Progenitor cell of endocrine pancreas (in vitro differentiated cells): ENCODE measurements at regions not wholly inside any gene's neighbourhood (a gene's known extent, or its start where the extent isn't known, plus 50 kb on each side); places are given as distances from the start of the nearest gene placed in this dataset.
"Not testable (repeated sequence)": the region's sequence is repeated elsewhere in the genome, so short reads cannot be mapped to it uniquely, and the experiment has no call there.

Source experiments
- DNase-seq: peaks from one replicate; pipeline ENCODE4 v3.0.0; 2021; ENCODE audit warnings: low spot score; ENCODE audit not compliant: unreplicated experiment
- H3K27ac Mint-ChIP-seq: 2 replicates; pipeline ENCODE4 v1.8.0; 2021; ENCODE audit warnings: mild to moderate bottlenecking, moderate library complexity, mixed read lengths
- H3K27me3 Mint-ChIP-seq: 2 replicates; pipeline ENCODE4 v1.8.0; 2021; ENCODE audit warnings: mixed read lengths
- H3K36me3 Mint-ChIP-seq: 2 replicates; pipeline ENCODE4 v1.8.0; 2022; ENCODE audit warnings: mixed read lengths; ENCODE audit not compliant: insufficient read depth
- H3K4me1 Mint-ChIP-seq: 2 replicates; pipeline ENCODE4 v1.8.0; 2021; ENCODE audit warnings: low read depth, mixed read lengths
- H3K4me3 Mint-ChIP-seq: 2 replicates; pipeline ENCODE4 v1.8.0; 2021; ENCODE audit warnings: low read depth, mild to moderate bottlenecking, moderate library complexity, mixed read lengths
- H3K9me3 Mint-ChIP-seq: 2 replicates; pipeline ENCODE4 v1.8.0; 2021; ENCODE audit warnings: low read depth, mixed read lengths
- CTCF ChIP-seq: fragments of 200-600 bp; sonication (generic); IDR thresholded peaks from one replicate; pipeline ENCODE4 v1.5.0; 2021; ENCODE audit warnings: antibody characterized with exemption, mild to moderate bottlenecking; ENCODE audit not compliant: unreplicated experiment

- Mint-ChIP-seq H3K4me1 (peaks cover 5% of the 10 kb centered on the region), H3K9me3 (peaks cover 19% of the 10 kb centered on the region), H3K36me3 (no peaks in the 10 kb centered on the region), H3K27me3 (no peaks in the 10 kb centered on the region), H3K4me3 (no peak overlapping the region), H3K27ac (no peak overlapping the region)
- DNase-seq: no peak
- TF ChIP-seq CTCF: no peak
Measured at GRCh38 chr5:44993286-44993685, 184.5 kb downstream of the MRPS30 start.

- no peaks in the 10 kb centered on the region for H3K9me3 Mint-ChIP-seq
- H3K4me3 Mint-ChIP-seq: no peak overlapping the region
- TF ChIP-seq CTCF: no peak
- H3K4me1 Mint-ChIP-seq: peaks cover 5% of the 10 kb centered on the region
- H3K36me3 Mint-ChIP-seq: no peaks in the 10 kb centered on the region
- H3K27me3 Mint-ChIP-seq: no peaks in the 10 kb centered on the region
- DNase-seq: no peak
- no peak overlapping the region for H3K27ac Mint-ChIP-seq
Measured at GRCh38 chr5:44997506-44997905, 188.8 kb downstream of the MRPS30 start.

GRCh38 chr5:45007102-45007501 lies 198.4 kb downstream of the MRPS30 start:
- H3K4me3 Mint-ChIP-seq, H3K36me3 Mint-ChIP-seq, H3K27ac Mint-ChIP-seq, DNase-seq, H3K27me3 Mint-ChIP-seq, H3K4me1 Mint-ChIP-seq, H3K9me3 Mint-ChIP-seq: not testable (repeated sequence)

- DNase-seq: no peak
- no peak for TF ChIP-seq CTCF
- H3K27me3 Mint-ChIP-seq: no peaks in the 10 kb centered on the region
- no peaks in the 10 kb centered on the region for H3K36me3 Mint-ChIP-seq
- no peaks in the 10 kb centered on the region for H3K9me3 Mint-ChIP-seq
- no peaks in the 10 kb centered on the region for H3K4me1 Mint-ChIP-seq
- no peak overlapping the region for H3K4me3 Mint-ChIP-seq
- H3K27ac Mint-ChIP-seq: no peak overlapping the region
Measured at GRCh38 chr5:45017568-45017967, 208.8 kb downstream of the MRPS30 start.

GRCh38 chr5:45029553-45029952 lies 220.8 kb downstream of the MRPS30 start:
- Mint-ChIP-seq H3K9me3 (no peaks in the 10 kb centered on the region), H3K27me3 (no peaks in the 10 kb centered on the region), H3K36me3 (no peaks in the 10 kb centered on the region), H3K4me3 (no peak overlapping the region), H3K4me1 (no peaks in the 10 kb centered on the region), H3K27ac (no peak overlapping the region)
- TF ChIP-seq CTCF: no peak
- DNase-seq: no peak

GRCh38 chr5:45035991-45036390 lies 227.2 kb downstream of the MRPS30 start:
- Mint-ChIP-seq H3K36me3 (no peaks in the 10 kb centered on the region), H3K27ac (no peak overlapping the region), H3K27me3 (no peaks in the 10 kb centered on the region), H3K4me1 (no peaks in the 10 kb centered on the region), H3K4me3 (no peak overlapping the region), H3K9me3 (no peaks in the 10 kb centered on the region)
- no peak for DNase-seq
- no peak for TF ChIP-seq CTCF
